CD1c-positive myeloid dendritic cell (primary cell): ENCODE measurements at regions not wholly inside any gene's neighbourhood (a gene's known extent, or its start where the extent isn't known, plus 50 kb on each side); places are given as distances from the start of the nearest gene placed in this dataset.

Source experiments
- DNase-seq: peaks from one replicate; pipeline ENCODE4 v3.0.0-alpha.2; 2016; ENCODE audit errors: extremely low spot score

DNA sequence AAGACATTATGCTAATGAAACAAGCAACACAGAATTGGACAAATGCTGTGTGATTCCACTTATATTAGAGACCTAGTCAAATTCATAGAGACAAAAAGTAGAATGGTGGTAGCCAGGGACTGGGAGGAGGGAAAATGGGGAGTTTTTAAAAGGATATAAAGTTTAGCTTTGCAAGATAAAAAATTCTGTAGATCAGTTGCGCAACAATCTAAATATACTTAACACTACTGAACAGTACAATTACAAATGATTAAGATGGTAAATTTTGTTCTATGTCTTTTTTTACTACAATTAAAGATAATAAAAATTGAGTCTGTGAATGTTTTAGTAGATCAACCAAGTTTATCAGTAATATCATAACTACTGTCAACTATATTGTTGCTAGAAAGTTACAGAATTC is 340.1 kb upstream of the PDZRN3 start:
- DNase-seq, result no peak

DNA sequence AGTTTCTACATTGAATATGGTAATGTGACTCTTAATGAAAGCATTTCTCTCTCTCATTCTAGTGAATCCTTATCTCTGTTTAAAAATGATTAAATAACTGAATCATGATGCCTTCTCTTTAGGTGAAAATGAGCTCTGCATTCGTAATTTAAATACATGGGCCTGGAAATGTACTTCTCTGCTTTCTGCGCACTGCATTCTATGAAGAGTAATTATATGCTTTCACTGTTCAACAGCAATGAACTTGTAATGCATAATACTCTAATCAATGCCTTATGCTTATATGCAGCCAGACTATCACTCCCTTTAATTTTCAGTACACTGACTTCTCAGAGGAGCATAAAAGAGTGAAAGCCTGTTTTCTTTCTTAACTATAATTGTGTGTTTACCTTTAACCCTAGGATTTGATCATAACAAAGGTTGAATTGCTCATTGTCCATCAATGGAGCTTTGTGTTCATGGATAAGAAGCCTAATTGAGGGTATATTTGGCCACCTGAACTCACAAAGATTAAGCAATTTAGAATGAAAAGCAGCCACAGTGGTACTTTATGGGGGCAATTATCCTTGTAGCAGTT is 330.8 kb upstream of the PDZRN3 start:
- DNase-seq, result no peak

DNA sequence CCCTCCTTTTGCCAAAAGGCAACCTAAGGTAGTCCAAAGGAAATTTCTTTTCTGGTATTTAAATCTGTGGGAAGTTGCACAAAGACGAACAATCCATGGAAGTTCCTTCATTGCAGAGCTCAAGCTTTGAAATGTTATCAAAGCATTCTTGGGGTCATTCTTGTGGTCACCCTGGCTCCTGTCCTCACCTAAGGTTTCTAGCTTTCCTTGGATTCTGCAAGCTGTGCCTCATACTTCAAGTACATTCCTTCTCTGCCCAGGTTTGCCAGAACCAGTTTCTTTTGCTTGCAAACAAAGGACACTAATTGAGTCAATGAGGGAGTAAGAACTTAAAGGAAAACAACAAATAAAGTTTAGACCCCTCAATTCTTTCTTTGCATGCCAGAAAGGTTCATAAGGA is 329.8 kb upstream of the PDZRN3 start:
- no peak for DNase-seq

DNA sequence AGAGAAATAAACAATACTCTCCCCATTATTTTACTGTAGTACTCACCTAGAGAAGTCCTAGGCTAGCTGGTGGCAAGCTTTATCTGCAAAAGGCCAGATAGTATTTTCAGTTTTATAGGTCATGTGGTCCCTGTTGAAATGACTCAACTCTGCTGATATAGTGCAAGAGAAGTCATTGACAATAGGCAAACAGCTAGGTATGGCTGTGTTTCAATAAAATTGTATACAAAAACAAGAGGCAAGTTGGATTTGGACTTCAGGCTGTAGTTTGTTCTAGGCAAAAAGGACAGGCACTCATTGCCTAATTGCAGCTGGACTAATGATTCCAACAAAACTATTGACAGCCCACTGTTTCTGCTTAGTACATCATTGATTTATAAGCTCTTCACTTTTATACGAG is 328.0 kb upstream of the PDZRN3 start:
- DNase-seq, result no peak

DNA sequence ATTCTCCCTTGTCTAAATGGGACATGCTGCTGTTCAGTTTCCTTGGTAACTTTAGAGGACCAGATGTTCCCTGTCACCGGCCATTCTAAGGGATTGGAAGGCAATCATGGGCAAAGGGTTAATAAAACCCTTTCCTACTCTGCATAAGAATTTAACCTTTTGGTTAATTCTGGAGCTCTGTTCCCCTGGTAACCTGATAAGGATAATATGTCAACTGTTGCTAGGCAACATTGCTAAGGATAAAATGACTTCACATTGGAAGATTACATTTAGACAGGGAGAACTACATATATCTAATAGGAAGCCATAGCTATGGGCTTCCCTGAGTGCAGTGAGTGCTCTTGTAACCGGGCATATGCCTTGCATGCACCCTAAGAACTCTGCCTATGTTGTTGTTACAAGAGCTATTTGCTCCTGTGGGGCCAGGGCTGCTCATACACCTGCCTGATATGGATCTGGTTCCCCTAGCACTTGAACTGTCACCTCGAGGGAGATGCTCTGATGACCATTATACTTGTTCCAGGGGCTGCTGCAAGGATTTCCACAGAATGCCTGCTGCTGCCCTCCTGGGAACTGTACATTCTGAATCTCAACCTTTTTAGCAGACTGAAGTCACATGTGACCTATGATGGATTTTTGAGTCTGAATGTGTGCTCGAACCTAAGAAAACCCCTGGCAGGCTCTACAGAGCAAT is 326.3 kb upstream of the PDZRN3 start:
- DNase-seq, result no peak

DNA sequence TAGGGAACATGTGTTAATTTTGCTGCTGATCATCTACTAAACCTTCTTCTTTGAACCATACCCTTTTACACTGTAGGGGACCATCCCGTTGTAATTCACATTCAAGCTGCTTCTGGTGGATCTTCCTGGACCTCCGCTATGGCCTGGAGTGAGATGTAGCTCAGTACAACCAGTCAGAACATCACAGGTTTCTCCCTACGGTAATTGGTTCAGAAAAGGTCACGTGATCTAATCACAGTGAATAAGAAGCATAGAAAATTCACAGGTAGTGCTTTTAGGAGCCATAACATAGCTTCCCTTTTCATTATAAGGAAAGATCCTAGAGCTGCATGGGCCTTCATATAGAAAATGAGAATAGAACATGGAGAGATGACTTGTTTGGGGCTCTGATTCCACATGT is 320.8 kb upstream of the PDZRN3 start:
- DNase-seq, result no peak

DNA sequence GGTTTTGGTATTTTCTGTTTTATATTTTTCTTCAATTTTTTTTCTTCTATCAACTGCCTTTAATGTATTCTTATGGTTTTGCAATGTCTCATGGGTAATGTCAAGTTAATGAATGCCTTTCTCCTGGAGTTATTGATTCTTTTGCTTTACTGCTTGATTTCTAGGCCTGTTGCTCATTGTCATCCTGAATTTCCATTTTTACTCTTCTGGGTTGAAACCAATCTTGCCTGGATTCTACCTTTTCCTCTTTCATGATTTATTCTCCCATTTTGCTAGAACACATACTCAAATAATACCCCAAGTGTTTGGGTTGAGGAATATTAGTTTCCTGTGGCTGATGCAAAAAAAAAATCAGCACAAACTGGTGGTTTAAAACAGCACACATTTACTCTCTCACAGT is 315.2 kb upstream of the PDZRN3 start:
- no peak for DNase-seq

DNA sequence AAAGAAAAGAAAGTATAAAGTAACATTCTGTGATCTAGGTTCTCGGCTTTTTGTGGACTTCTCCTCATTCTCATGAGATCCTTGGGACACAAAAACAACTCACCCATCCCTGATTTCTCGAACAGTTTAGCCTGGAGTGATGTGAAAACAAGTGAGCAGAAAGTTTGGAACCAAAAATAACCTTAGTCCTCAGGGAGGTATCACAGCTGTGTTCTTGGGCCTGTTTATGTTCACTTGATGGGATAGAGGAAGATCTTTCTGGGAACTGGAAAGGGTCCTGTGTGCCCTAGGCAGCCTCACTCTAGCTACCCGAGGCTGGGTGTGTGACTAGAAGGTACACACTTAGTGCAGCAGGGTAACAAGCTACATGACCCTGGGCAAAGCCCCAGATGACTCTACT is 308.8 kb upstream of the PDZRN3 start:
- no peak for DNase-seq

DNA sequence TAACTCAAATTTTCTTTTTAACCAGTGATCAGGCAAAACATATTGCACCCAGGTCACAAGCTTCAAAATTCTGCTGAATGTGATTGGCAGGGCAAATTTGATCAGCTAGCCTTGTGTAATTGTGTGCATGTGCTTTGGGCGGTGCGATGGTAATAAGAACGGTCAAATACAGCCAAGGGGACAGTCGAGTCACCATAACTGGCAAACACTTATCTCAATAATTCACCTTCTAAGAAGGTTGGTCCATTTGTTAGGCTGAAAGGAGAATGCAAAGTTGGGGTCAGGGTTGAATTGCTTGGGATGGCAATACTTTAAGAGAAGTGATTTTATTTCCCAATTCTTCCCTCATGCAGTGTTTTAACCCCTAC is 302.4 kb upstream of the PDZRN3 start:
- no peak for DNase-seq

DNA sequence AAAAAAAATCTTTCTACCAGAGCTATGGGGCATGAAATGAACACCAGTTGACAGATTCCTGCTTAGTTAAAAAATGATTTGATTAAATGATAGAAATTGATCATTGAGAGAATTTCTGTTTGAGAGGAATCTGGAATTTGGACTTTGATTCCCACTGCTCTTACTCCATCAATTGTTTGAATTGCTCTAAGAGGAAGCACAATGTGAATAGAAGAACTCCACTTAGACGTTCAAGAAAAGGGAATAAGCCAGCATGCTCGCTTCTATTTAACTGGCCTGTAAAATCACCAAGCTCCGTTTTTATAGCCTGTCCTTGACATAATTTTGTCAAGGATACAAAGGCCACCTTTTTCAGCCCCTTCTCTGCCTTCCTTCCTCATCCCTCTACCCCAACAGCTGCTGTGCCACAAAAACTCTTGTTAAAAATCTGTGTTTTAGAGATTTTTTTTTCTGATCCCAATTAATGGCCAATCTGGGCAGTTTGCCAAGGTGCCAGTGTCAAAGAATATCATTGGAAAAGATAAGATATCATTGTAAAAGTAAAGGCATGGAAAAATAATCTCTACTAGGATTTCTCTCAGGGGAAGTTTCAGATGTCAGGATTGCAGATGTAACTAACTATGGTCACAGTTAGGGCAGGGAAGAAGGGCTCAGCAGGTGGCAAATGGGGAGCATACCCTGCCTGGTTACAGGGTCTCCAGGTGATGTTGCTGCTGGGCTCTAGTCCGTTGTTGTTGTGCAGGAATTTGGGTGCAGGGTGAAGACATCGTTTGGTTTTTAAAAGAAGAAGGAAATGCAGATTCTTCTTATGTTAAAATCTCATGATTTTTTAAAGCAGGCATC is 301.8 kb upstream of the PDZRN3 start:
- no peak for DNase-seq

DNA sequence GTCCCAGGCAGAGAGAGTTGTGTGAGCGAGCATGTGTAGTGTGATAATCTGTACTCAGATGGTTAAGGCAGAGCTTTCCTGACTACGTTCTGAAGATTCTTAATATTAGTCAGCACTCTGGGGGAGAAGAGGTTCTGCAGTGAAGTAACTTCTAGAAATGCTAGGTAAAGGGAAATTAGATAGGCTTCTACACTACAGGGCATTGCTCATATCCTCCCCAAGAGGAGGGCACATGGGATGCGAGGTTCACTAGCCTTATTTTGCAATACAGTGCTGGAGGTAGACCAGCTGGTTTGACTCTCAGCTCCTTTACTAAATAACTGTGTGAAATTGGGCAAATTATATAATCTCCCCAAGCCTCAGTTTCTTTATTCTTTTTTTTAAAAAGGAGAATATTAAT is 300.3 kb upstream of the PDZRN3 start:
- no peak for DNase-seq

DNA sequence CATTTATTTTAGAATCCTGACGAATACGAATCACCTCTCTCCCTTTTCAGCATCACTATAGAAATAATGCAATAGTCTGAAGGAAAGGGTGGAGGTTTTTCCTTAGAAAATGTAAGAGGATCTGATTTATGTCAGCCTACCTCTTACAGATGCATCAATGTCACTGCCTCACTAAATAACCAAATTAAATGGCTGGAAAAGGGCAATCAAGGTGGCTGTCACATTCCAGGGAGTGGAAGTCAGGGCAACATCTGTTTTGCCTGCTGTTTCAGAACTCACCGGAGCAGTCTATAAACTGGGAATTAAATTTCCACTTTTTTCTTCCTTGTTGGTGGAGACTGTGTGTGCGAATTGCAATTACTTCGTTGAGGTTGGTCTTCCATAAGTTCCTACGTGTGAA is 299.3 kb upstream of the PDZRN3 start:
- no peak for DNase-seq

DNA sequence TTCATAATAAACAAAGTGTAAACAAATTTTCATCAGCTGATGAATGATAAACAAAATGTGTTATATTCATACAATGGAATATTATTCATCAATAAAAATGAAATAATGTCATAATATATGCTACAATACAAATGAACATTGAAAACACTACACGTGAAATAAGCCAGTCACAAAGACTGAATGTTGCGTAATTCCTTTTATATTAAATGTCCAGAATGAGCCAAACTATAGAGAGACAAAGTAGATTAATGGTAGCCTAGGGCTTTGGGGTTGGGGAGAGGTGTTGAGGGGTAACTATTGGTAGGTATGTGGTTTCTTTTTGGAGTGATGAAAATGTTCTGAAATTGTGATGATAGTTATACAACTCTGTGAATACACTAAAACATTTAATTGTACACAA is 292.9 kb upstream of the PDZRN3 start:
- DNase-seq, result no peak

DNA sequence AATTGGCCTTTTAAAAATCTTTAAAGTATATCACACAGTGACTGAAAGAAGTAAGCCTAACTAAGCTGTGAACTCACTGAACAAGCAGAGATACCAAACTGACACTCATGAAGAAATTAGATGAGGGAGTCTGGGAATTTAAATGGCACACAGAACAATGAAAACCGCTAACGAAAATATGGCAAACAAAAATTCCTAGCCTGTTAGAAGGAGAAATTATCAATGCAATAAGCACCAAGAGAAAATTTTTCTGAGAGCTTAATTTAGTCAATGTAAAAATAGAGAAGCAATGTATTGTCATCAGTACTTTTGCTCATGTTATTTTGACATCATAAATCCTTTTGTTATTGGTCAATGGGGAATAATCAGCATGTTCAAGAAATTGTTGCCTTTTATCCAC is 291.1 kb upstream of the PDZRN3 start:
- no peak for DNase-seq

DNA sequence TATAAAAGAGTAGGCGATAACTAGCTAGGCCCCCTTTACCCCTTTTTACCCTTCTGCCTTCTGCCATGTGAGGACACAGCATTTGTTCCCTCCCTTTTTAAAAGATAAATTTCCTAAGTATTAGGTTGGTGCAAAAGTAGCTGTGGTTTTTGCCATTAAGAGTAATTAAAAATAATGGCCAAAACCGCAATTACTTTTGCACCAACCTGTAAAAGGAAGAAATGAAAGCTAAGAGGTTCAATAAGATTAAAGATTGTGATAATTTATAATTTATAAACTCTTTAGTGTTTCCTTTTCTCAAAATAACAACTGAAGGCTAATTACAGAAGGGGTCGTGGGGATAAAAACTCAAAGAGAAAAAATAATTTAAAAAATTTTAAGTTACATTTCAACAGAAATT is 283.5 kb upstream of the PDZRN3 start:
- no peak for DNase-seq

DNA sequence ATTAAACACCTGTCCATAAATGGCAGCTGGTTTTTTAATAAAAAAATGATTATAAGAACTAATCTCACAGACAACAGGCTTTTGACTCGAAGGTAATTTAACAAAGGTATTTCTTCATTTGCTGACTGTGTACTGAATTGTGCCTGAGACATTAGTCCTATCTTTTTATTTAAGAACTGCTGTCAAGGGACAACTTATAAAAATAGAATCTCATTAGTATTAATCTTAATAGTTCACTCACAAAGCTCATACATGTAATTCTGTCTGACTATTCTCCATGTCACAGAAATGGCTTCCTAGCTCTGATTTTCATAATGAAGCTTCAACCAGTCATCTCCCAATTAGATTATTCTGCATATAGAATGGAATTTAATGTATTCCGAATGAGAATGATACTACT is 276.9 kb upstream of the PDZRN3 start:
- DNase-seq, result no peak

DNA sequence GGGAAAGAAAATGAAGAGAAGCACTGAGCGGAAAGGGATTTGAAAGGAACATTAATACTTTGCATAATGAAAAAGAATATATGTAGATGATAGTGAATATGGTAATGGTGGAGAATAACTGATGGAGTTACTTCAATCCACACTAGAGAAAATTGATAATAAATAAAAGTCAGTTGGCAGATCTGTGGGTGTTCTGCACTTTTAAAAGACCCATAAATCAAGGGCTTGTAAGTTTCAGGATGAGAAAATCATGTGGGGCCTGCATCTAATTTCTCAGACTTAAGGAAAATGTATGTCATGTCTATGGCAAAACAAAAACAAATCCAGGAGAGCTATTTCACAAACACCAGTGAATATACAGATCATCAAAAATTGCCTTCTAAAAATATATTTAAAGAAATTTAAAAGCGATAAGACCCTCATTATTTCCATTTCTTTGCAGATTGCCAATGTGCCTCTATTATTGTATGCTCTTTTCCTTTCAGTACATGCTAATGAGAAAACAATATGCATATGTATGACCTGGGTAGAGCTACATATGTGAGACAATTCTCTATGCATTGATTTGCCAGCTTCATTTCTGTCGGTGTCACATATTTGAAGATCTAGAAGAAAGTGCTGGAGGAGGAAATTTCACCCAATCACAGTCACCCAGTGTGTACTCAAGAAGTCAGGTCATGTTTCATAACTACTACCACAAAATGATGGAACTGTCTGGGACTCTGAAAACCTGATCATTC is 269.9 kb upstream of the PDZRN3 start:
- DNase-seq, result no peak

DNA sequence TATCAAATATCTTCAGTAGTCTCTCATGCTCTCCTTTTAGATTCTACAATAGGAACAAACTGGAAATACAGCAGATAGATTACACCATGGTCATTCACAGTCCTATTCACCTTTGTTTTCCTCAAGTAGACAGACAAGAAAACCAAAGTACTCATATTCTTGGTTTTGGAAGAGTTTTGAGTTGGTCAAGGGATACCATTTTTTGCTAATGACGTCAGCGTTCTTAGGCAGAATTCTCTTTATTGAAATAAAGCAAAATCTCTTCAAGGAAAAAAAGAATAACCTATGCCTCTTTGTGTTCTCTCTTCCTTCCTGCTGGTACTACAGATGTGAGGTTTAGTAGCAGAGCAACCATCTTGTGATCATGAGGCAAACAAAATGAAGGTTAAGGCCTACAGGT is 268.3 kb upstream of the PDZRN3 start:
- no peak for DNase-seq

DNA sequence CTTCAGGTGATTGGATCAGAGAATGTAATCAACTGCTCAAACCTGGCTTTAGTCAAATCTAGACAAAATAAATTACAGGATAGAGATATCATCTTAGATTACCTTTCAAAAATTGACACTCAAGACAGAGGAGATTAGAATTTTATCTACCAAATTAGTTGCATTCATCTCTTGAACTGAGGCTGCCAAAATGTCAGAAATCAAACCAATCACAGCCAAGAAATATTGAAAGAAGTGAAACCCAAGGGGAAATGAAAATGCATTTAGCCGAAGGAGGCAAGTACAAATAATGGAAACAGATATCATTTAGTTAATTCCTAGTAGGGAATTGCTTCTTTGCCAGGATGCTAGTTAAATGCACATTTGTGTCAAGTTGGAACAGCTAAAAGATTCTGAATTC is 261.1 kb upstream of the PDZRN3 start:
- no peak for DNase-seq

DNA sequence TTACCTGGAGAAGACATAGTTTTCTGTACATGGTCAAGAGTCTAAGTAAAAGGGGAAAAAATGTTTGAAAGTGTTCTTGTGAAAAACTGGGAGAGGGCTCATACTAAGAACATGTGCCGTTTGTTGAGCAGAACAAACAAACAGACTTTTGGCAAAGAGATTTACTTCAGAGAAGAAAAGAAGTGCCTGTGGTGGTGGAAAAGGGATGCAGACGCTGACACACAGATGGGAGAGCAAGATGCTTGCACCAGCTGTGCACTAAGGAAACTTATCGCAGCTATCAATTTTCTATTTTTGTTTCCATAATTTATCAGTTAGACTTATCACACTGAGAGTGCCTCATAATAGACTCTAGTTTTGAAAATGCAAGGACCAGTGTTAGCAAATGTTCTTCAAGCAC is 259.6 kb upstream of the PDZRN3 start:
- DNase-seq, result no peak

DNA sequence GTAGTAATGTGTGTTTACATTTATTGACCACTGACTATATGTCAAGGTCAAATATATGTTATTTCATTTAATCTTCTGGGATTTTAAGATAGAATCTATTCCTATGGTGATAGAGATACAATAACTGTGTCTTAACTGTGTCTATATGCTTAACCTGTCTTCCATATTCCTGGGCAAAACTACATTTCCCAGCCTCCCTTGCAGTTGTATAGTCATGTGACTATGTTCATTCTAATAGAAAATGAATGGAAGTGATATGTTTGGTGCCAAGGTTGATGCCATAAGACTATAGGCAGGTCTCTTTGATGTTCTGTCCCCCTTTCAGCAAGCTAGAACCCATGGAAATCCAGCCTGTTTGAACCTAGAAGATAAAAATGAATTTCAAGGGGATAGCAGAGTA is 258.8 kb upstream of the PDZRN3 start:
- DNase-seq, result no peak

DNA sequence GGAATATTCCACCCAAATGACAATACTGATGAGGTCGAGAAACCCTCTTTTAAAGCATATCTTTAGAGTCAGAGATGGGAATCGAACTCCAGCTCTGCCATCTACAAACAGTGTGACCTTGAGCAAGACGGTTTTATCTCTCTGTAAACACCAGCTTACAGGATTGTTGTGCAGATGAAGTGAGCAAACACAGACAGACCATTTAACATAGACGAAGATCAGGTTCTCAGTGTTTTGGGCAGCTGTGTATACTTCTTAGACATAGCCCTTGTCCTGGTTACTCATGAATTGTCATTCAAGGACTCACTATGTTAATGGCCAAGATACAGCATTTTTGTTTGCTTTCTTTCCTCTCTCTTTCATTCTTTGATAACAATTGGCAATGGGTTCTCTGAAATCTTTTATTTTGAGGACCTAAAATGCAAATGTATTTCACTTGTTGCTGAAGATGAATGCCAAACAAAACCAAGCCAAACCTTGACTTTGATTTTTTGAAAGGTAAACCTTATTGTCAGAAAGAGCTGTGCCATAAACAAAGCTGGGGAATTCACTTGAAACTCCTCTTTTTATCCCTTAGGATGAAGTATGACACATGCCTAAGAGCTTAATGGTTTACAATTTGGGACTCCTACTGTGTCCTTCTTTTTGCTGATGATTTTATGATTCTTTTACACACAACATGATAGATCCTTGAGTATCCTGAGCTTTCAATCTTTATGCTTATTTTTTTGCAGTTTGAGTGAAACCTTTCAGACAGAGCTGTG is 250.0 kb upstream of the PDZRN3 start:
- no peak for DNase-seq
